HG03175 (cell line): ENCODE measurements at regions not wholly inside any gene's neighbourhood (a gene's known extent, or its start where the extent isn't known, plus 50 kb on each side); places are given as distances from the start of the nearest gene placed in this dataset.

Experiments used
- ATAC-seq: cut with Tn5 transposase; IDR thresholded peaks from one replicate; pipeline ENCODE4 v1.9.1; 2021; ENCODE audit warnings: mild to moderate bottlenecking, moderate library complexity; ENCODE audit not compliant: unreplicated experiment

GRCh38 chr18:78627551-78628346 lies 351.9 kb upstream of the SALL3 start:
- no peak for ATAC-seq

GRCh38 chr18:78629426-78629825 lies 350.2 kb upstream of the SALL3 start:
- no peak for ATAC-seq

GRCh38 chr18:78630356-78630755 lies 349.3 kb upstream of the SALL3 start:
- ATAC-seq = no peak

GRCh38 chr18:78630981-78631510 lies 348.6 kb upstream of the SALL3 start:
- ATAC-seq = no peak

GRCh38 chr18:78632111-78632541 lies 347.5 kb upstream of the SALL3 start:
- no peak for ATAC-seq

- ATAC-seq = no peak
Measured at GRCh38 chr18:78634061-78634696, 345.4 kb upstream of the SALL3 start.

GRCh38 chr18:78635093-78635800 lies 344.4 kb upstream of the SALL3 start:
- ATAC-seq = no peak

GRCh38 chr18:78636260-78636659 lies 343.4 kb upstream of the SALL3 start:
- no peak for ATAC-seq

- ATAC-seq = no peak
Measured at GRCh38 chr18:78637442-78638402, 341.9 kb upstream of the SALL3 start.

GRCh38 chr18:78639006-78639950 lies 340.3 kb upstream of the SALL3 start:
- ATAC-seq = no peak

- ATAC-seq = no peak
Measured at GRCh38 chr18:78640246-78640995, 339.2 kb upstream of the SALL3 start.

- ATAC-seq = no peak
Measured at GRCh38 chr18:78641689-78642231, 337.9 kb upstream of the SALL3 start.

GRCh38 chr18:78642296-78642951 lies 337.2 kb upstream of the SALL3 start:
- ATAC-seq = no peak

- no peak for ATAC-seq
Measured at GRCh38 chr18:78643004-78643403, 336.6 kb upstream of the SALL3 start.

GRCh38 chr18:78643981-78644380 lies 335.6 kb upstream of the SALL3 start:
- no peak for ATAC-seq

- ATAC-seq = no peak
Measured at GRCh38 chr18:78645216-78645615, 334.4 kb upstream of the SALL3 start.

- ATAC-seq = no peak
Measured at GRCh38 chr18:78647018-78647417, 332.6 kb upstream of the SALL3 start.

GRCh38 chr18:78649421-78649820 lies 330.2 kb upstream of the SALL3 start:
- ATAC-seq = no peak
